Right cardiac atrium (tissue), 5 donors: ENCODE measurements at regions not wholly inside any gene's neighbourhood (a gene's known extent, or its start where the extent isn't known, plus 50 kb on each side); places are given as distances from the start of the nearest gene placed in this dataset.

Experiments
- ATAC-seq, 2 donors: fragments of 200-7000 bp; cut with Tn5 transposase; one replicate each; pipeline versions ENCODE4 v1.8.0 to v1.9.1; 2020; ENCODE audit warnings: moderate library complexity in 2 of 2, mild to moderate bottlenecking in 1 of 2
- DNase-seq, 3 donors: peaks; one replicate each; pipeline ENCODE4 v3.0.0-alpha.2; 2020
- H3K27ac ChIP-seq: one replicate; pipeline ENCODE4 v1.5.1; 2013; ENCODE audit warnings: mild to moderate bottlenecking, low read length, control low read depth, moderate library complexity
- H3K27me3 ChIP-seq: one replicate; pipeline ENCODE4 v1.6.1; 2013; ENCODE audit not compliant: control insufficient read depth, insufficient read depth
- H3K4me1 ChIP-seq: one replicate; pipeline ENCODE4 v1.6.1; 2013; ENCODE audit warnings: low read length; ENCODE audit not compliant: control insufficient read depth, insufficient read depth
- H3K4me3 ChIP-seq: one replicate; pipeline ENCODE4 v1.5.1; 2013; ENCODE audit warnings: low read length, control low read depth
- H3K9me3 ChIP-seq: one replicate; pipeline ENCODE4 v1.6.1; 2013; ENCODE audit warnings: low read length; ENCODE audit not compliant: control insufficient read depth
- WGBS: extraction: QIAGEN DNeasy Blood & Tissue Kit; methylation state at CpG from one replicate; pipeline ENCODE4 v1.1.7; 2013; 5-methylcytosine and 5-hydroxymethylcytosine counted together
- intact Hi-C, 4 donors: fragments of 100-400 bp; cut with DNase I; formaldehyde crosslinking; loops; one replicate each; pipeline versions ENCODE4 v1.11.0 to v1.14.0; 2022 to 2023
- donor health status: healthy with polysubstance abuse.
- donor health status: DM: no; HTN: yes; CAD: no.
- donor health status: DM: no; HTN: no; CAD: no.
- donor health status: DM: no; HTN: yes; CAD: no; lungs with severe emphysema.
- donor health status: DM: yes; HTN: yes; CAD: no.

DNA sequence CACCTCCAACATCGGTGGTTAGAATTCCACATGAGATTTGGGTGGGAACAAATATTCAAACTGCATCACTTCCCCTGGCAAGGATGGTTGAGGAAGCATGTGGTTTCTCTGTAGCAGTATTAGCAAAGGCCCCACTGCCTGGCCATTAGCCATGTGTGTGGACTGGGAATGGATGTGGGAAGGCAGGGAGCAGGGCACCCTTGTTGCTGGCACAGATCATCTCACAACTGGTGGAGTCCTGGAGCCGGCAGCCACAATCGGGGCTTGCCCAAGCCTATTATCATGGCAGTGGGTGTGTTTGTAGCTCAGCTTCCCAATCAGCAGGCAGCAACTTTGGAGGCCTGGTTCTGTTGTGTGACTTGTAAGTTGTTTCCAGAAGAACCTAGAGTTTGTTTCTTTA is 391.9 kb downstream of the DLEU7 start:
- ATAC-seq: no peak
- 60% methylated on average over 3 of the region's 3 CpGs for WGBS
- intact Hi-C loops: no loop called here
- H3K4me1 ChIP-seq: peaks cover 16% of the 10 kb centered on the region
- peak in 2 of 3 donors; percentile 47 to 48 for DNase-seq
- no peak overlapping the region for H3K4me3 ChIP-seq
- H3K9me3 ChIP-seq: no peaks in the 10 kb centered on the region
- no peaks in the 10 kb centered on the region for H3K27me3 ChIP-seq
- no peak overlapping the region for H3K27ac ChIP-seq

DNA sequence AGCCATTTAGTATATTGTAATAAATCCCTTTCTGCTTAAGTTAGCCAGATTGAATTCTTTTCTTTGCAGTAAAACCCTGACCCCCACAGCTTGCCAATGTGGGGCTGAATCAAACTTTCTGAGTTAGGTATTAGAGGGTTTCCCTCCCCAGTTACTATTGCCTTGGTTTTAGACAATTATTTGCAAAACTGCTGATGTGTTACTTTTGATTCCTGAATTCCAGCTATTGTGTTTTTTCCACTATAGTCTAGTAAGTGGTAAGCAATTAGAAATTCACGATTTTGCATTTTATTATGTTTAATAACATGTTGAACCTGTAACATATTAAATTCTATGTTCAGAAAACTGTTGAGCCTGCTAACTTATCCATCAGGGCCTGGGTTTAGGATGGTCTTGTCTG is 391.5 kb downstream of the DLEU7 start:
- intact Hi-C loops: no loop called here
- Histone ChIP-seq H3K9me3 (no peaks in the 10 kb centered on the region), H3K4me3 (no peak overlapping the region), H3K27me3 (no peaks in the 10 kb centered on the region), H3K4me1 (peaks cover 16% of the 10 kb centered on the region), H3K27ac (no peak overlapping the region)
- DNase-seq (no peak), ATAC-seq (no peak)
- WGBS: 91% methylated on average over 1 of the region's 1 CpG

DNA sequence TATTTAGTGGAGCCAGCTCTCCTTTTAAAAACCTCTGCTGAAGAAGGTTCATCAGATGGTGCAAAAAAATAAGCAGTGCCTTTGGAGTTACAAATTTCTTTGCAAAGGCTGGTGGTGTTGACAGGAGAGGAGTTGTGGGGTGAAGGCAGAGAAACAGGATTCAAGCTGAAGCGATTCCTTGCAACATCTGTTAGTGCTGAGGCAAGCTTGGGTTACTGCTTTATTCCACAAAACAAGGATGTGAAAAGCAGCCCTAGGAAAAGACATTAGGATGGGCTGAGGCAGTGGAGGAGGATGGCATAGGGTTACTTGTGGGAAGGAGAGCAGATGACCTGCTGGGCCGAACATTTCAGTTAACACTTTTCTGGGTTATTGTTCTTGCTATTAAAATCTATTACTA is 390.7 kb downstream of the DLEU7 start:
- Histone ChIP-seq H3K27ac (no peak overlapping the region), H3K9me3 (no peaks in the 10 kb centered on the region), H3K4me1 (peaks cover 16% of the 10 kb centered on the region), H3K27me3 (no peaks in the 10 kb centered on the region), H3K4me3 (no peak overlapping the region)
- WGBS: 35% methylated on average over 2 of the region's 2 CpGs
- intact Hi-C loops: no loop called here
- ATAC-seq: peak in 1 of 2 donors; percentile 46
- no peak for DNase-seq

DNA sequence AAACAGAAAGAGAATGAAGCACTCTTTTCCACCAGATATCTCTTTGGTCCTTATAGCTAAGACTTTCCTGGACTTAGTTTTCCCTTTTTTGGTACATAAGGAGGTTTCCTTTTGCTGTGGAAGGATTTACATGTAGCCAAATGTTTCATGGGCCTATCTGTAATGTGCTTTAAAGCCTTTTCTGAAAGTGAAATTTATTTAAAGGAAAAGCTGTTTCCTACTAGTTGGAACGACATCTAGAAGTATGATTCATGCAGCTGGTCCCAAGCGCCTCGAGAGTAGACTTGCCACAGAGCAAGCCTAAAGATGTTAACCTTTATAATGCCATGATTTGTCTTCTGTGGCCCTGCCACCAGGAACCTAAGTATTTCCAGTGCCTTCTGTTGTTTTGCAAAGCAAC is 390.3 kb downstream of the DLEU7 start:
- ATAC-seq (peak; percentile 54 to 55), DNase-seq (peak in 1 of 3 donors; percentile 37)
- Histone ChIP-seq H3K27me3 (no peaks in the 10 kb centered on the region), H3K9me3 (no peaks in the 10 kb centered on the region), H3K4me3 (no peak overlapping the region), H3K4me1 (peaks cover 16% of the 10 kb centered on the region), H3K27ac (no peak overlapping the region)
- 19% methylated on average over 3 of the region's 3 CpGs for WGBS
- intact Hi-C loops: no loop called here

DNA sequence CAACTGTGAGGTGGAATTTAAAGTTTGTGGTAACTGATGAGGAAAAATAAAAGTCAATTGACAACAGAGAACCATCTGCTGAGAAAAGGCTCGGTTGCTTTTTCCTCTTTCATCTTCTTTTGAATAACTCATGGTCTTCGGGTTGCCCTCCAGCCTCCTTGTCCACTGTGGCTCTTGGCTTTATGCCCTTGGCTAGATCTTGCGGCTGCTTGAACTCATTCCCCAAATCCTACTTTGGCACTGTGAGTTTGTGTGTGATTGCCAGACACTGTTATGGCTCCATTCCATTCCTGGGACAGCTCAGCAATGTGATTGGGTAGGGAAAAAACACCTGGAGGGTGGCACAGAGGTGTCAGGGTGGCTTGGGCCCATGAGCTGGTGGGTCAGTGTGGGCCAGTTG is 387.4 kb downstream of the DLEU7 start:
- peak in 1 of 2 donors; percentile 45 for ATAC-seq
- Histone ChIP-seq H3K27ac (no peak overlapping the region), H3K9me3 (no peaks in the 10 kb centered on the region), H3K27me3 (no peaks in the 10 kb centered on the region), H3K4me1 (peaks cover 13% of the 10 kb centered on the region), H3K4me3 (no peak overlapping the region)
- intact Hi-C loops: no loop called here
- 54% methylated on average over 3 of the region's 3 CpGs for WGBS
- peak in 1 of 3 donors; percentile 40 for DNase-seq

DNA sequence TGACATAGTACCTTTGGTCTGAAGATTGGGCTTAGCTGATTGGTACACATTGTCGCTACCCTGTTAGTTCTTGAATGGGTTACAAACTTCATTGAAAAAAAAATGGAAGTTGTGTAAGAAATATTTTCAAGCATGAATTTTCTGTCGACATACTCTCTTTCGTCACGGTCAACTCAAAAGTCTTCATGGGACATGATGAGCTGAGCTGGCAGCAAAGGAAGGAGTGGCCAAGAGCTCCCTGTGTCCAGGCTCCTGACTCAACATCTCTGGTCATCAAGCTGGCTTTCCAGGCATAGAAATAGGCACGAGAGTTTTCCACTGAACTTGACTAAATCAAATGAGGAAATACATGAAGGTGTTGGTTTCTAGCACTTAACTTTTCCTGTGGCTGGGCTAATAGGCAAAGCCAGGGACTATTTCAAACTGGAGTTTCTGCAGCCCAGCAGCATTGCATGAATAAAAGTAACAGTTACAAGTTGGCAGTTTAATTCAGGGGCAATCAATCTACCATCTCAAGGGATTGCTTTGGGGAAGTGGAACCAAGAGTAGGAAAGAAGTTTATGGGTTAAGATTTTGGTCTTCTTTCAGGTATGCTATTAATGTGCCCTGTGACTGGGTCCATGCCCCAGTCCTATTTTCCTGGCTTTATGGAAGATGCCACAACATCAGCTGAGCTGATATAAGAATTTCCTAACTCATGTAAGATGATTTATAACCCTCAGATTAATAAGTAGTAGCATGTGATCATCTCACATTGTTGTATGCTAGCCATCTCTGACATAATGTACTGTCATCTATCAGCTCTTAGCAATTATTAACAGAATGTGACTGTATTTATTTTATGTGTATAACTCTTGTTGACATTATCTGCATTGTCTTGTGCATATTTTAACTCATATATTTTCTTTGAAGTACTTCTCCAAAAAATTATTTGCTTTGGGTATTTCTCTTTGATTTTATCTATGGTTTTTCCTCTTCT is 385.8 kb downstream of the DLEU7 start:
- intact Hi-C loops: no loop called here
- no peak overlapping the region for H3K27ac ChIP-seq
- no peak for ATAC-seq
- peaks cover 12% of the 10 kb centered on the region for H3K4me1 ChIP-seq
- no peaks in the 10 kb centered on the region for H3K27me3 ChIP-seq
- peak in 1 of 3 donors; percentile 30 for DNase-seq
- H3K4me3 ChIP-seq: no peak overlapping the region
- H3K9me3 ChIP-seq: no peaks in the 10 kb centered on the region
- 85% methylated on average over 5 of the region's 5 CpGs for WGBS

DNA sequence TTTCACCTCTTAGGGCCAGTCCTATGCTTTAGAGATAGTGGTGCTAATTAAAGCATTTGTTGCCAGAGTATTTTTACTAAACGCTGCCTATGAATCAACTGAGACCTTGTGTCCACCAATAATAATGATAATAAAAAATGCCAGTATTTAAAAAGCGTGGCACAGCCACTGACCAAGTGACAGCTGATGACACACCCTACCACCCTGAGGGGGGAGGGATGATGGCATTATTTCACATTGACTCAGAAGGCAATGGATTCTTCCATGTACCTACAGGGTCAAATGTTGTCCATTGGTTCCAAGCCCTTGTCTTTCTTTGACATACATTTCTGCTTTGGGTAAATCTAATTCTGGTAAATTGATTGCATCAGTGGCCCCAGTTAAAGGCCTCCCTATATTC is 384.4 kb downstream of the DLEU7 start:
- ATAC-seq: no peak
- H3K27me3 ChIP-seq: no peaks in the 10 kb centered on the region
- intact Hi-C loops: no loop called here
- peaks cover 5% of the 10 kb centered on the region for H3K4me1 ChIP-seq
- H3K4me3 ChIP-seq: no peak overlapping the region
- no peak overlapping the region for H3K27ac ChIP-seq
- H3K9me3 ChIP-seq: no peaks in the 10 kb centered on the region
- whole genome bisulfite sequencing: 71% methylated on average over 2 of the region's 2 CpGs
- no peak for DNase-seq

DNA sequence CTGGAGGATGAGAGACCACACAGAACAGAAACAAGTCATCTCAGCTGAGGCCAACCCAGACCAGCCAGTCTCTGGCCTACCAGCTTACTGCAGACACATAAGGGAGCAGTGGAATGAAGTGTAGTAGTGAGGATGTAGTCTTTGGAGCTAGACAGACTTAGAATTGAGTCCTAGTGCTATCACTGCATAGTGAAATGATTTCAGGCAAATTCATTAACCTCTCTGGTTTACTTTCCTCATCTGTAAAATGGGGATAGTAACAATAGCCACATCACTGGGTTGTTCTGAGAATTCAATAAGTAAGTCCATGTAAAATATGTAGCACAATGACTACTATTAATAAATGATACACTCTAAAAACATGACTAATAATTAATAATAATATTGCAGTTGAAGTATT is 383.8 kb downstream of the DLEU7 start:
- Histone ChIP-seq H3K27me3 (no peaks in the 10 kb centered on the region), H3K9me3 (no peaks in the 10 kb centered on the region), H3K27ac (no peak overlapping the region), H3K4me3 (no peak overlapping the region), H3K4me1 (peaks cover 4% of the 10 kb centered on the region)
- intact Hi-C loops: no loop called here
- ATAC-seq (no peak), DNase-seq (no peak)

DNA sequence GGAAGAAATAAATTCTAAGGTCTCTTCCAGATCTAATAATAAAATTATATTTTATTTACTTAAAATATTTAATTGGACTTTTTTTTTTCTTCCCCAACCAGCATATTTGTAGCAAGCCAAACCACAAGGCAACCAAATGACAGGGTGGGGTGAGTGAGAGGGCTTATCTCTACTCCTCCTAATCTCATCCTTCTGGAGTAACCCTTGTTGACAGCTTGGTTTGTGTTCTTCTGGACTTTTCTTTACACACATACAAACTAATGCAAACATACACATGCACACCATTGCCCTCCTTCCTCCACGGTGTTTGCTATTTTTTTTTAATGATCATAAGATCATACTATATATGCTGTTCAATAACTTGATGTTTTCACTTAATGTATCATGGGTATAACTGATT is 383.1 kb downstream of the DLEU7 start:
- intact Hi-C loops: no loop called here
- Histone ChIP-seq H3K4me3 (no peak overlapping the region), H3K9me3 (no peaks in the 10 kb centered on the region), H3K27ac (no peak overlapping the region), H3K4me1 (peaks cover 4% of the 10 kb centered on the region), H3K27me3 (no peaks in the 10 kb centered on the region)
- ATAC-seq (no peak), DNase-seq (no peak)
- WGBS: 55% methylated on average over 1 of the region's 1 CpG

DNA sequence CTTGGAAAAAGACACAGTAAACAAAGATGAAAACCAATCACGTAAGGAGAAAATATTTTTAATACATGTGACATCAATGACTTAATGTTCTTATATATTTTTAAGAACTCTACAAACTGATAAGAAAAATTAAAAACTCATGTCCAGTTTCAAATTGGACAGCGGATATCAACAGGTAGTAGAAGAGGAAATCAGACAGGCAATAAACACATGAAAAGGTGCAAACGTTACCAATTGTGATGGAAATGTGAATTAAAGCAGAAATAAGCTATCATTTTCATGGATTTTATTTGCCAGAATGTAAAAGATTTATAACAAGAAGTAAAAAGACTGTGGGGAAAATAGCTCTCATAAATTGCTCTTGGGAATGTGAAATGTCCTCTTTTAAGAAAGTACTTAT is 382.3 kb downstream of the DLEU7 start:
- 87% methylated on average over 3 of the region's 3 CpGs for WGBS
- no peak for DNase-seq
- Histone ChIP-seq H3K4me1 (peaks cover 2% of the 10 kb centered on the region), H3K27me3 (no peaks in the 10 kb centered on the region), H3K27ac (no peak overlapping the region), H3K9me3 (no peaks in the 10 kb centered on the region), H3K4me3 (no peak overlapping the region)
- ATAC-seq: no peak
- intact Hi-C loops: no loop called here

DNA sequence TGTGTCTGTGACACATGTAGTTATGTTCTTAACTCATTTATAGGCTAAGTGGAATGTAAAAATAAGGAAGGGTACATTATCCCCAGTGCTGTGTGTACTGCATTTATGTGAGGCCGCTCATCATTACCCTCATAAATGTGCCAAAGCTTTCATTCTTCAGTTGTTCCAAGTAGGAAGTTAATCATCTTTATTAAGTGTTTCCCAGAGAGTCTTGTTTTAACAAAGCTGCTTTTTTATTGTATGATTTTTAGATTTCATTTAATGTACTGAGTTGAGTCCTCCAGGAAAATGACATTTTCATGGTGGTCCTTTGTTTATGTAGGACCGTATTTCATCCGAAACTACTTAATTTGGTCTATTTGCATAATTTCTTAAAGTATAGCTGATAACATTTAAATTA is 379.8 kb downstream of the DLEU7 start:
- no peak for DNase-seq
- no peaks in the 10 kb centered on the region for H3K4me1 ChIP-seq
- no peaks in the 10 kb centered on the region for H3K27me3 ChIP-seq
- 91% methylated on average over 3 of the region's 3 CpGs for WGBS
- no peak overlapping the region for H3K27ac ChIP-seq
- intact Hi-C loops: no loop called here
- H3K4me3 ChIP-seq: no peak overlapping the region
- H3K9me3 ChIP-seq: no peaks in the 10 kb centered on the region
- no peak for ATAC-seq
